ENCODE measurements at regions not wholly inside any gene's neighbourhood (a gene's known extent, or its start where the extent isn't known, plus 50 kb on each side); places are given as distances from the start of the nearest gene placed in this dataset.

DNA sequence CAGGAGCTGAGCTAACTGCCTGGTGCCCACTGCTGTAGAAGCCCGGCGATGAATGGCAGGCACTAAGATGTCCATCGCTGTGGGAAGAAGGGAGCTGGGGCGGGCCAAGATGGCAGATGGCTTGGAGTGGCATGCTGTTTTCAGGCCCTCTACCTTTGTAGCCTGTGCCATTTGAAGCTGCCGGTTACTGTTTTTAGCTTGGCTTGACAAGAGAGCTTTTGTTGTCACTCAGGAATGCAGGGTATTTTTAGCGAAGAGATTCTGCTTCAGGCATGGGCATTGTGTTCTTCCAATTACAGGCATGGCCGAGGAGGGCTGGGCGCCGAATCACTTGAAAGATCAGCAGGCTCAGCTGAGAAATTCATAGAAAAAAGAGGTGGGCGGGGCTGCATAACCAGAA, 348.7 kb downstream of the RPS6KC1 start:
- TF ChIP-seq, protein P1, sequence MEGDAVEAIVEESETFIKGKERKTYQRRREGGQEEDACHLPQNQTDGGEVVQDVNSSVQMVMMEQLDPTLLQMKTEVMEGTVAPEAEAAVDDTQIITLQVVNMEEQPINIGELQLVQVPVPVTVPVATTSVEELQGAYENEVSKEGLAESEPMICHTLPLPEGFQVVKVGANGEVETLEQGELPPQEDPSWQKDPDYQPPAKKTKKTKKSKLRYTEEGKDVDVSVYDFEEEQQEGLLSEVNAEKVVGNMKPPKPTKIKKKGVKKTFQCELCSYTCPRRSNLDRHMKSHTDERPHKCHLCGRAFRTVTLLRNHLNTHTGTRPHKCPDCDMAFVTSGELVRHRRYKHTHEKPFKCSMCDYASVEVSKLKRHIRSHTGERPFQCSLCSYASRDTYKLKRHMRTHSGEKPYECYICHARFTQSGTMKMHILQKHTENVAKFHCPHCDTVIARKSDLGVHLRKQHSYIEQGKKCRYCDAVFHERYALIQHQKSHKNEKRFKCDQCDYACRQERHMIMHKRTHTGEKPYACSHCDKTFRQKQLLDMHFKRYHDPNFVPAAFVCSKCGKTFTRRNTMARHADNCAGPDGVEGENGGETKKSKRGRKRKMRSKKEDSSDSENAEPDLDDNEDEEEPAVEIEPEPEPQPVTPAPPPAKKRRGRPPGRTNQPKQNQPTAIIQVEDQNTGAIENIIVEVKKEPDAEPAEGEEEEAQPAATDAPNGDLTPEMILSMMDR (IDR thresholded peaks at IDR 0.05; ENCODE audit: low read length), result no peak
- TF ChIP-seq EZH2 (IDR thresholded peaks at IDR 0.05; ENCODE audit: borderline replicate concordance, low read length), result no peak

Measured in OCI-LY1 (cell line).